RWPE1 (cell line): ENCODE measurements at regions not wholly inside any gene's neighbourhood (a gene's known extent, or its start where the extent isn't known, plus 50 kb on each side); places are given as distances from the start of the nearest gene placed in this dataset.

Experiments
- CTCF ChIA-PET: fragments of 350-600 bp; sonication (Branson Sonifier 250); formaldehyde crosslinking; extraction: SDS; loops from one replicate; lab custom pipeline; 2021; lab: Yijun Ruan, JAX
- POLR2A ChIA-PET: fragments of 400-600 bp; formaldehyde crosslinking; extraction: SDS; loops from one replicate; lab custom pipeline; 2020; ENCODE audit warnings: antibody characterized with exemption; ENCODE audit not compliant: low non-redundant PET; lab: Yijun Ruan, JAX
- DNase-seq: peaks from one replicate; pipeline ENCODE4 v3.0.0; 2012; ENCODE audit warnings: low spot score
- H3K27ac ChIP-seq: fragments of 450-650 bp; 2 replicates; pipeline ENCODE4 v1.5.1; 2017
- TF ChIP-seq, protein P1 (sequence below): fragments of 450-650 bp; conservative IDR thresholded peaks from 2 replicates; pipeline ENCODE4 v1.5.1; 2017; ENCODE audit warnings: low read depth, mild to moderate bottlenecking

DNA sequence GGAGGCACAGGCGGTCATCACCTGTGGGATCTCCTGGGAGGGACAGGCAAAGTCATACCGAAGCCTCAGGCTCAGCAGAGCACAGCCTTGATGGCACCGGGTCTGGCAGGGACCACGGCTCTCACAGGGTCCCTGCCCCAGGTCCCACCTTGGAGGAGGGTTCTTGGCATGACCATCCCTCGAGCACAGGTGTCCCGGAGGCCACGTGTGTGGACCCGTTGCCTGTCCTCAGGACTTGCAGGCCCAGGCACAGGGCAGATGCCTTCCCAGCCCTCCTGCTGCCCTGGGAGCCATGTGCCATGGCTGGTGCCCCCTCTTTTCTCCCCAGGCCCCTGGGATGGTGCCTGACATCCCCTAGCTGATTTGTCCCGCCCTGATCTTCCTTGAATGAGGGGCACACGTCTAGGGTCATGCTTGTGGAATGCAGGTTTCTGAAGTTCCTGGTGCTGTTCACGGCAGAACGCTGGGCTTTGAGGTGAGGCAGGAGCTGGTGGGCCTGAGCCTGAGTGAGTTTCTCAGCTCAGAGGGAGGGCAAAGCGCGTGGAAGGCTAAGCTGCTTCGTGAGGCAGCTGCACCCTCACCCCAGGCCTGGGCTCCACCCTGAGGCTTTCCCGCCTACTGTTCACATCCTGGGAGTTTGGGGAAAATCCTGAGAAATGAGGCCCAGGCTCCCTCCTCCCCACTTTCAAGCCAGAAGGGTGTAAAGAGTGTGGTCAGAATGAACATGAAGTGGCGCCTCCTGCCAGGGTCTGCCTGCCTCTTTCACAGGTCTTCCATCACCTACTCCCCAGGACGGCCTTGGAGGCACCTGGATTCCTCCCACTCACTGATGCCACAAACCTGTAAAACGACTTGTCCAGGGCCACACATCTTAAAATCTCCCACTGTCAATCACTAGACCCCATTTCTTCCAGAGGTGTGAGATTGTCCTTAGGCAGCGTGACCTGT is 325.8 kb upstream of the B3GAT1 start:
- no peak for DNase-seq
- POLR2A ChIA-PET: no interaction called here
- H3K27ac ChIP-seq: no peak overlapping the region
- CTCF ChIA-PET: no interaction called here
- TF ChIP-seq, protein P1, sequence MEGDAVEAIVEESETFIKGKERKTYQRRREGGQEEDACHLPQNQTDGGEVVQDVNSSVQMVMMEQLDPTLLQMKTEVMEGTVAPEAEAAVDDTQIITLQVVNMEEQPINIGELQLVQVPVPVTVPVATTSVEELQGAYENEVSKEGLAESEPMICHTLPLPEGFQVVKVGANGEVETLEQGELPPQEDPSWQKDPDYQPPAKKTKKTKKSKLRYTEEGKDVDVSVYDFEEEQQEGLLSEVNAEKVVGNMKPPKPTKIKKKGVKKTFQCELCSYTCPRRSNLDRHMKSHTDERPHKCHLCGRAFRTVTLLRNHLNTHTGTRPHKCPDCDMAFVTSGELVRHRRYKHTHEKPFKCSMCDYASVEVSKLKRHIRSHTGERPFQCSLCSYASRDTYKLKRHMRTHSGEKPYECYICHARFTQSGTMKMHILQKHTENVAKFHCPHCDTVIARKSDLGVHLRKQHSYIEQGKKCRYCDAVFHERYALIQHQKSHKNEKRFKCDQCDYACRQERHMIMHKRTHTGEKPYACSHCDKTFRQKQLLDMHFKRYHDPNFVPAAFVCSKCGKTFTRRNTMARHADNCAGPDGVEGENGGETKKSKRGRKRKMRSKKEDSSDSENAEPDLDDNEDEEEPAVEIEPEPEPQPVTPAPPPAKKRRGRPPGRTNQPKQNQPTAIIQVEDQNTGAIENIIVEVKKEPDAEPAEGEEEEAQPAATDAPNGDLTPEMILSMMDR: no peak

DNA sequence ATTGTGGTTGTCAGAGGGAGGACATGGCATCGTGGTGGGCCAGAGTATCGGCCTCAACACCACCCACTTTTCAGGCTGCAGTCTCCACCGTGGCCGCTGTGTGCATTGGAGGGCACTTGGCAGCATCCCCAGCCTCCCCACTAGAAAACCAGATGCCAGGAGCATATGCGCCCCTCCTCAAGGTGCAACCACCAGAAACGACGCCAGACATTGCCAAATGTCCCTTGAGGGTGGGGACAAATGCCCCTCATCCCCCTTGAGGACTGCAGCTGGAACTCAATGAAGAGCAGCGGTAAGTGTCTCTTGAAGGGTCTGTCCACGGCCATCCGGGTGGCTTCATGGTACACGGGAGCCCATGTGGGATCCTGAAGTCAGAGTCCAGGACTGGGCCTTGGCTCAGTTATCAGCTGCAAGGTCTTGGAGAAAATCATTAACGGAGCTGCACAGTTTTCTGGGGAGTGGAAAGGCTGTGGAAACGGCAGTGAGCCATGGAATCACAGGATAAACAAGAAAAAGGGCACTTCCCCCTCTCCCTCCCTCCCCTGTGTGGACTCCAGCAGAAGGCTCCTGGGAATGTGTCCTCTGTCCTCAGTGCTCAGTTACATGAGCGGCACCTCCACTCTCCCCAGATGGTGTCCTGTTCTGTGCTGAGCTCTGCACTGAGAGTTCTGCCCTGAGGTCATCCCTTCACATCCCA is 324.4 kb upstream of the B3GAT1 start:
- no peak for DNase-seq
- POLR2A ChIA-PET: no interaction called here
- H3K27ac ChIP-seq: no peak overlapping the region
- TF ChIP-seq, protein P1: no peak
- CTCF ChIA-PET: interaction anchor here (0.6 kb wide), 1 partner anchor 89 kb away, joined by 5 read pairs; no protein-coding TSS in a partner anchor

DNA sequence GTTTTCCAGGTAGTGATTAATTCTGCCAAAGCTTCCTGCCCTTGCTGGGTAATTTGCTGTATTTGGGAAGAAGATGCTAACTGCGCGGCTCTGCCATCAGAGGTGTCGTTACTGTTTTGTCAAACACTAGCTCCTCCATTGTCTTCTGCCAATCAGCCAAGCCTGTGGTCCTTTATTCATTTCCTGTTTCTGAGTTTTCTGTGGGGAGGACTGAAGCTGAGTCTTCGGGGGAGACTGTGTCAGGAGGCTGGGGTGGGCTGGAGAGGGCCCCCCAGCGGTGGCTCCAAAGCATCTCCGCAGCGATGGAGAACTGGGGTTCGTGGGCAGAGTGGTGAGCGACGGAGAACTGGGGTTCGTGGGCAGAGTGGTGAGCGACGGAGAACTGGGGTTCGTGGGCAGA is 322.9 kb upstream of the B3GAT1 start:
- CTCF ChIA-PET: no interaction called here
- no peak for DNase-seq
- POLR2A ChIA-PET: no interaction called here
- H3K27ac ChIP-seq: no peak overlapping the region
- TF ChIP-seq, protein P1: no peak

DNA sequence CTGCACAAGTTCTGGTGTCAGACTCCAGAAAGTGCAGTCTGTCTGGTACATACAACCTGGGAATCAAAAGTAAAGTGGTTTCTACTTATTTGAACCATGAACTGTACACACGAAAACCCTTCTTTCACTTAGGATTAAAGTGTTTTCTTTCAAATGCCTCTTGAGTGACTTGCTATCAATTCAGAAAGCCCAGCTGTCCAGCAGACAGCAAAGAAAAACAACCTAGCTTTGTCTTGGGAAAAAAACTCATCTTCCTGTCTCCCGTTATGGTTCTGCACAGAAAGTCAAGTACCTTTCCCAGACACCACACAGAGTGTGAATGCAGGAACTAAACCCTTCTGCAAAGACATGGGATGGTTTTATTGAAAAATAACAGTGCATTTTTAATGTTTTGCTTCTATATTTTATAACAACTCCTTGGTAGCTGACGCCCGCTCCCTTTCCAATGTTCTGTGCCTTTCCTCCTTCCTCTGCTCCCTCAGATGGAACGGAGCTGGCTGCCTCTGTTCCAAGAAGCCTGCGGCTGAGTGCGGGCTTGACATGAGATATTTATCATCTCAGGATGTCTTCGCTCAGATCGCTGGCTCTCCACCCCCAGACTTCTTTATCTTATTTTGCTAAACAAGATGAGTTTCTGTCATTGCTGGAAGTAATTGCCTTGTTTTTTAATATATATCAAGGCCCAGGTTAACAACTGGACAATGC is 322.3 kb upstream of the B3GAT1 start:
- CTCF ChIA-PET: interaction anchor here (0.6 kb wide), 1 partner anchor 23 kb away, joined by 3 read pairs; no protein-coding TSS in a partner anchor
- H3K27ac ChIP-seq: no peak overlapping the region
- POLR2A ChIA-PET: no interaction called here
- TF ChIP-seq, protein P1: no peak
- no peak for DNase-seq

DNA sequence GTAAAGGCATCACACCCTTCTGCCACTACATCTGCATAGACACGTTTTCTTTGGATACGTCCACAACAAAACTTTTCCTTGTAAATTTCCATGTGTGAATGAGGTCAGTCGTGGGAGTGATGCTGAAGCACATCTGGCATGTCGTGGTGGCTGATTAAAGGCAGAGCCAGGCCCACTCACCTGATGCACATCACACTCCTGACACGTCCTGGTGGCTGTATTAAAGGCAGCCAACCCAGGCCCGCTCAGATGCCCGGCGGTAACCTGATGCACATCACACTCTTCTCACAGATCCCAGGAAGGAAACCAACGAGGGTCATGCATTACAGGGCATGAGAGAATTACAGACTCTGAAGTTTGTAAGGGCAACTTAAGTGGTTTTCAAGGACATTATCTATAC is 321.6 kb upstream of the B3GAT1 start:
- ChIA-PET POLR2A (no interaction called here), CTCF (interaction anchor here (0.6 kb wide), 1 partner anchor 23 kb away, joined by 3 read pairs; no protein-coding TSS in a partner anchor)
- TF ChIP-seq, protein P1: no peak
- no peak overlapping the region for H3K27ac ChIP-seq
- no peak for DNase-seq
